Stimulated activated CD4-positive, alpha-beta T cell treated with anti-CD3 and anti-CD28 coated beads, Interleukin-2, amount 100 ng/mL, for 4 hours (primary cell): ENCODE measurements at regions not wholly inside any gene's neighbourhood (a gene's known extent, or its start where the extent isn't known, plus 50 kb on each side); places are given as distances from the start of the nearest gene placed in this dataset.
"Not testable (repeated sequence)": the region's sequence is repeated elsewhere in the genome, so short reads cannot be mapped to it uniquely, and the experiment has no call there.

Source experiments
- DNase-seq: peaks from one replicate; pipeline ENCODE4 v3.0.0-alpha.2; 2020; ENCODE audit warnings: low read depth

DNA sequence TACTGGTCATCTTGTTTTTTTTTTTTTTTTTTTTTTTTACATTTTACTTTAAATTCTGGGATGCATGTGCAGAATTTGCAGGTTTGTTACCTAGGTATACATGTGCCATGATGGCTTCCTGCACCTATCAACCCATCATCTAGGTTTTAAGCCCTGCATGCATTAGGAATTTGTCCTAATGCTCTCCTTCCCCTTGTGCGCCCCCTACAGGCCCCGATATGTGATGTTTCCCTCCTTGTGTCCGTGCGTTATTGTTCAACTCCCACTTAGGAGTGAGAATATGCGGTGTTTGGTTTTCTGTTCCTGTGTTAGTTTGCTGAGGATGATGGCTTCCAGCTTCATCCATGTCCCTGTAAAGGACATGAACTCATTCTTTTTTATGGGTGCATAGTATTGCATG lies 249.6 kb upstream of the SLC16A7 start:
- not testable (repeated sequence) for DNase-seq

DNA sequence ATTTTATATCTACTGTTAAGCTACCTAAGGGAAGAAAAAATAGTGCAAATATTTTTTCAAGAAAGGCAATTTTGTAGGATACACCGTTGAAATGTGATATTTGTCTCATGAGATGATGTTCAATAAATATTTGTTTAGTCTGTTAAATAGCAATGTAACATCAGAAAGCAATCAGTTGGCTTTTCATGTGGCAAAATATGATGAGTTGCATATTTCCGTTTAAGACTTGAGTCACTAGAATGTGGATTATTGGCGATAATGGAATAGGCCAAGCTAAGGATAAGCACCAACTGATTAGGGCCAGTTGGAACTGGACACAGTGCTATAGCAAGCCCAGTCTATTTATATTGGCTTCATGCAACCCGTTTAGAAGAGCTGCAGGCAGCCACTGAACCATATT lies 250.4 kb upstream of the SLC16A7 start:
- DNase-seq = no peak

DNA sequence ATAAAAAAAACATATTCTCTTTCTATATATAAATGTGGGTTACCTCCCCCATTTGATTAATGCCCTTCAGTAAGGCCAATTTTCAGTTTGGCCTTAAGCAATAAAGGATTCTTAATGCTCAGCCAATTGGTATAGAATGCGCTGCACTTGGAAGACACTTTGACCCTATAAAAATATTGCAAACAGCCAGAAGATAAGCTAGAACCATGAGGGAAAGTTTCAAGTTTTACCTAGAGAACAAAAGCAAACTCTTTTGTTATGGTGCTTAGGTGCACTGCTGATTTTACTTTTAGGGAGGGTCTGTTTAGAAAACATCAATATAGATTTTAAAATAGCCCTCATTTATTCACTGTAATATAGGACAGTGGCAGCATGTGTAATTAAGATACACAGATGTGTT lies 251.6 kb upstream of the SLC16A7 start:
- DNase-seq = no peak

DNA sequence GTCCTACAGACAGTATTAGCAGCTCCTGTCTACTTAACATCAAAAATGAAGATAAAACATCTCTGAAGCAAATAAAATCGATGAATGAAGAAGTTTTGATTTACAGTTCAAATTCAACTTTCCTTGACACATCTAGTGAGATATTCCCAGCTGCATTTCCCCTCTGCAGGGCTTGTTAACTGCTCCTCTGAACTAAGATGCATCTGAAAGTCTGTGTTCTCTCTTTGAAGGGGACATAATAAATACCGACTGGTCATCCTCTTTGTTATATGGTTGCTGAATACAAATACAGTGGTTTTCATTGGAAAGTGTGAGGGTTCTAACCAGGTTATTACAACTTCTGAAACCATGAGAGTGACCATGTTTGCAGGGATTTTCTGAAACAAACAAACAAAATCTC lies 266.4 kb upstream of the SLC16A7 start:
- no peak for DNase-seq

DNA sequence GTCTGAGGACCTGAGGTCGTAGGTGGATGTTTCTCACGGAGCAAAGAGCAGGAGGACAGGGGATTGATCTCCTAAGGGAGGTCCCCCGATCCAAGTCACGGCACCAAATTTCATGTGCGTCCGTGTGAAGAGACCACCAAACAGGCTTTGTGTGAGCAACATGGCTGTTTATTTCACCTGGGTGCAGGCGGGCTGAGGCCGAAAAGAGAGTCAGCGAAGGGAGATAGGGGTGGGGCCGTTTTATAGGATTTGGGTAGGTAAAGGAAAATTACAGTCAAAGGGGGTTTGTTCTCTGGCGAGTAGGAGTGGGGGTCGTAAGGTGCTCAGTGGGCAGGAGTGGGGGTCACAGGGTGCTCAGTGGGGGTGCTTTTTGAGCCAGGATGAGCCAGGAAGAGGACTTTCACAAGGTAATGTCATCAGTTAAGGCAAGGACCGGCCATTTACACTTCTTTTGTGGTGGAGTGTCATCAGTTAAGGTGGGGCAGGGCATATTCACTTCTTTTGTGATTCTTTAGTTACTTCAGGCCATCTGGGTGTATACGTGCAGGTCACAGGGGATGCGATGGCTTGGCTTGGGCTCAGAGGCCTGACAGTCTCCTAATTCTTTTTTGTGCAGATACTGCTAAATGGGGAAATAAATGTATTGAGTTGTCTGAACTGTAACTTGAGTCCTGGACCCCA lies 267.3 kb upstream of the SLC16A7 start:
- not testable (repeated sequence) for DNase-seq

DNA sequence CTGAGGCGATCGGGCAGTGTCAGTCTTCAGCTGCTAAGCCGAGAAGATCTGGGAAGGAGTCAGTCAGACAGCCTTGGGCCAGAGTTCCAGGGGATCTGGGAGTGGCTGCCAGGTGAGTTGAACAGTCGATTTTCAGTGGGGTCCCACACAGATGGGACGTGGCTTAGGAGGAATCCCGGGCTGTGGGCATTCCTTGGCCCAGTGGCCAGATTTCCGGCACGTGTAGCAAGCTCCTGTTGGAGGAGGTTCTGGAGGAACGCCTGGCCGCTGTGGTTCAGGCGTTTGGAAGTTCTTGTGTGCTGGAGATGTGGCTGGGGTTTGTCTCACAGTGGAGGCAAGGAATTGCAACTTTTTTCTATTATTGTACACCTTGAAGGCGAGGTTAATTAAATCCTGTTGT lies 269.4 kb upstream of the SLC16A7 start:
- not testable (repeated sequence) for DNase-seq

DNA sequence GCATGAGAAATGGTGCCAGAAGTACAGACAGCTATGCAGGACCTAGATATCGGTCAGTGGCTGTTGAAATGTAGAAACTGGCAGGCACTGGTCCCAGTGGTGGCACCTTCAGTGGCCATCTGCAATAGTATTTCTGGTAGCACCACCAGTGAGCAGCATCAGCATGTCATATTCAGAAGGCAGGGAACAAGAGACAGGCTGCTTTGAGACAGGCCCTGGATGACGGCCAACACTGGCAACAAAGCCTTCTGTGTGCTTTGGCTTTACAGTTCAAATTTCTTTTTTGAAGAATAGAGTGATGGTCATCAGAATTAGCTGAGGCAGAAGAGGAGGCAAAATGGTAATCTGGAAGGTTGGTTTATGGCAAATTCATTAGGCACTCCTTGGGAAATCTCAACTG lies 273.4 kb upstream of the SLC16A7 start:
- DNase-seq = no peak

DNA sequence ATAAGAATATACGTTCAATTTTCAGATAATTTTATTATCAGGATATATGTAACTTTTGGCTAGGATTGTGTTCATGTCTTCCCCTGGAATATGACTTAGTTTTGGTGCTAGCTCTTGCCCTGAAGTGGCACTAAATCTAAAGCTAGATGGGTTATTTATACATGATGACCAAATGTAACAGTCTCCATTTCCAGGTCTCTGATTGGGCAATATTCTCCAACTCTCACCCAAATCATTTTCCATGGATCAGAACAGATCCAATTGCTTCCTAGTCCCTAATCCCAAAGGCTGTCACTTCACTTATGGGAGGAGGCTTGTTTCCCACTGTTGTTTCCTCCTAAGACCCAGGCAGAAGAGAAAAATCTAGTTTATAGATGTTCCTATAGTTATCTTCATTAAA lies 274.6 kb upstream of the SLC16A7 start:
- no peak for DNase-seq

DNA sequence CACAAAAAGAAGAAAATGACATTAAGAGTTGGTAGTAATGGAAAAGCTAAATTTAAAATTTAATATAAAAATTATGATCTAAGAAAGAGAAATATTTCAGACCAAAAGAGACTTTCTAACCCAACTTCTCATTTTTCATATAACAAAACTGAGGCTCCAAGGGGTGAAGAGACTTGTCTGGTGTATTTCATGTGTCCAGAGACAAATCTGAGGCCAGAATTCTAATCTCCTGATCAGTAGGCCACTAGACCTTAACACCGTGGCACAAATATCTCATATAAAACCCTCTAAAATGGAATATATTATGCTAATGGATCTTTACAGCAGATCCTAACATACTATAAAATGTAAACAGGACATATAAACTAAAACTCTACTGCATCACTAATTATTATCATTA lies 275.7 kb upstream of the SLC16A7 start:
- DNase-seq = no peak

DNA sequence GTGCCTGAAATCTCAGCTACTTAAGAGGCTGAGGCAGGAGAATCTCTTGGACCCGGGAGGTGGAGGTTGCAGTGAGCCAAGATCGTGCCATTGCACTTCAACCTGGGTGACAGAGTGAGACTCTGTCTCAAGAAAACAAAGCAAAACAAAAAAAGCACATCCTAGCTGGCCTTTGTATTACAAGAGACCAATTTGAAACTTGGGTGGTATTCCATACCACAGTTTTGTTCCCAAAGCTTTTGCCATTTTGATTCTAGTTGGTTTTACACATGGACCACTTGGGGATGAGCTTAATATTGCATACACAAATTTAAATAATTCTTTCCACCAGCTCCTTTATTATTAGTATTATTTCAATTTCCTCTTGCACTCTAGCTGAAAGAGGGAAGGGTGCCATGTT lies 276.9 kb upstream of the SLC16A7 start:
- DNase-seq = no peak

DNA sequence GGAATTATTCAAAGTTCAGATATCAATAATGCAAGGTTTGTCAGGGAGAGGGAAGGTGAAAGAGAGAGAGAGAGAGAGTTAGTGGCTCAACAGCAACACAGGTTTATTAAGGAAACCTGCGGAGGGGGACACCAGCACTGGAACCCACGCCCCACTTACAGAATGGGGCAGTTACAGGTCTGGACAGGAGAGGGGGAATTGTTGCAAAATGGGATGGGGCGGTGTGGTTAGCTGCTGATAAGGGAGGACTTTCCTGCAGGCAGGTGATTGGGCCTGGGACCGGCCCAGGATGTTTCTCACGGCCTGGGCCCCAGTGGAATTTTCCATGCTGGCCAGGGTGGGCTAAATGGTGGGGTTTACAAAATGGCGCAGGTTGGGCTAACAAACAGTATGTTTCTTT lies 278.2 kb upstream of the SLC16A7 start:
- DNase-seq = no peak

DNA sequence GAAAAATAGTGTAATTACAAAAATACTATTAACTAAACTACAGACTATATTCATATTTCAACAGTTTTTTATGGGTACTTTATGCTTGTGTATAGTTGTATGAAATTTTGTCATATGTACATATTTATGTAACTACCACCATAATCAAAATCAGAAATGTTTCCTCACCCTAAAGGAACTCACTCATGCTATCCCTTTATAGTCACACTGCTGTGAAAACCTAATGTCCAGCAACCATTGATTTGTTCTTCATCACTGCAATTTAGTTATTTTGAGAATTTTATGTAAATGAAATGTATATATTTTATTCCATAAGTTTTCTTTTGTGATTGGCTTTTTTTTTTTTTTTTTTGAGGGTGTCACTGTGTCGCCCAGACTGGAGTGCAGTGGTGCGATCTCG lies 278.9 kb upstream of the SLC16A7 start:
- no peak for DNase-seq

DNA sequence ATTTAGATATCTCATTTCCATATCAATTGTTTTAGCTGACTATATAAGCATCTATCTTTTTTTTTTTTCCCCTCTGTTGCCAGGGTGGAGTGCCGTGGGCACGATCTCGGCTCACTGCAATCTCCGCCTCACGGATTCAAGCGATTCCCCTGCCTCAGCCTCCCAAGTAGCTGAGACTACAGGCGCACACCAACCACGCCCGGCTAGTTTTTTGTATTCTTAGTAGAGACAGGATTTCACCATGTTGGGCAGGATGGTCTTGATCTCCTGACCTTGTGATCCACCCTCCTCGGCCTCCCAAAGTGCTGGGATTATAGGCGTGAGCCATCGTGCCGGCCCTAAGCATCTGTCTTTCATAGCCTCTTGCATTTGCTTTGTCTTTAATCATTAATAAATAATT lies 279.5 kb upstream of the SLC16A7 start:
- not testable (repeated sequence) for DNase-seq

DNA sequence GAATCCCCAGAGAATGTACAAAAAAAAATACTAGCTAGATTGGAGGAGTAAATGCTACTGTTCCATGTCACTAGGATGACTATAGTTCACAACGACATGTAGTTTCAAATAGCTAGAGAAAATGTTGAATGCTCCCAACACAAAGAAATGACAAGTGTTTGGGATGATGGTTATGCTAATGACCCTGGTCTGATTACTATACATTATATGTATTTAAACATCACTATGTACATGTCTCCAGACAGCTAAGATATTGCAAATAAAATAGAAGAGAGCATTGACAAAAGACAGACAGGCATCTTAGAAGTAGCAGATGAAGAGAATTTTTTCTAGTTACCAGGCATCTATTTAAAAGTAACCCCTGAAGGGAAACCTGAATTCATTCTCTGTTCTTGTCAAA lies 281.6 kb upstream of the SLC16A7 start:
- no peak for DNase-seq

DNA sequence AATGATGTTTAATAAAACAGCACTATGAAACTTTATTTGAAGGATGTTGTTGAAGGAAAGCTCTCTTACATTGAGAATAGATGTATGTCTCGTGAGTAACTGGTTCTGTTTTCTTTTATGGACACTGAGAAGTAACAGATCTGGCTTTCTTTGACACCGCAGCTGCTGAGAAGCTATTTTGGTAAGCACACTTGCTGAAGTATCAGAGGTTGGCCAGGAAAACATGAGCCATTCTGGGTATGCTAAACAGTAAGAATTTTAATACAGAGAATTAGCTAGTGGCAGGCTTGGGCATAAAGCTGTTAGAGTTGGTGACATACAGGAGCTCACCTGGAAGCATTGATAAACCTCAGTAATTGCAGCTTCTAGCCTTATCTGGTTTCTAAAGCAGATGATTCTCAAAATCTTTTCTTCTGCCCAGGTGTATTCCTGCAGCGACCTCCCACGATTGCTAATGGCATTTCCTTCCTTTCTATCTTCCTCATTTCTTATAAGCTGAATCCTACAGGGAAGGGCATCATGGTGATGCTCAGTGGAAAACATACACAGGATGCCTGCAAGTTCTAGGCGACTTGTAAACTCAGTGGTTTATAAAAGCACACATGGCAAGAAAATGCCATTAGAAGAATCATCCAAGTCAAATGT lies 291.6 kb upstream of the SLC16A7 start:
- no peak for DNase-seq

DNA sequence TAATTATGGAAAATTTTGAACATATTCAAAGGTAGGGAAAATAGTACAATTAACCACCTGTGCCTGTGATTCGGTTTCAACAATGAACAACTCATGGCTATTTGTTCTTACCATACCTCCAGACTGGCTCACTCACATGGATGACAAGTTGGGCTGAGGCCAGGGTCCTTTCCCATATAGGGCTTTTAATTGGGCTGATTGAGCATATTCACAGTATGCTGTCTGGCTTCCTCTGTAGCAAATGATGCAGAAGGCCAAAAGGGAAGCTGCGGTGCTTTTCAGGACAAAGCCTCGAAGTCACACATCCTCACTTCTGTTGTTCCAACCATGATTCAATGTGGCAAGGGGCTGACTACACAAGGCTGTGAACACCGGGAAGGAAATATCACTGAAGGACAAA lies 297.5 kb upstream of the SLC16A7 start:
- no peak for DNase-seq

DNA sequence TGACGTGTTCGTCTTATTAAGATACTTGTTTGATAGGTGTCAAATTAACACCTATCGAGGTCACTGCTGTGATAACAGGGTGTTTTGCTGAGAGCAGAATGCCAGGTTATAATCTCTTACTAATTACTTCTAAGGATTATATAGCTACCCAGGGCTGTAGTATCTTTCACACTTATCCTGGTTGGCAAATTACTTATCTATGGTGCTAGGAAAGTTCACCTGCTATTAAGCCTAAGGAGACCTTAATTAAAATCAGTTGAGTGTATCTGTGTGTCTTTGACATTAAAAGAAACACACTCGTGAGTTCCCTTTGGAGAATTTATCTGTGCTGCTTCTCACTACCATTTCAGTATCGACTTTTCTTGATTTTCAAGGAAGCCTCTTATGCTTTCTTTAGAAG lies 301.6 kb upstream of the SLC16A7 start:
- DNase-seq = no peak

DNA sequence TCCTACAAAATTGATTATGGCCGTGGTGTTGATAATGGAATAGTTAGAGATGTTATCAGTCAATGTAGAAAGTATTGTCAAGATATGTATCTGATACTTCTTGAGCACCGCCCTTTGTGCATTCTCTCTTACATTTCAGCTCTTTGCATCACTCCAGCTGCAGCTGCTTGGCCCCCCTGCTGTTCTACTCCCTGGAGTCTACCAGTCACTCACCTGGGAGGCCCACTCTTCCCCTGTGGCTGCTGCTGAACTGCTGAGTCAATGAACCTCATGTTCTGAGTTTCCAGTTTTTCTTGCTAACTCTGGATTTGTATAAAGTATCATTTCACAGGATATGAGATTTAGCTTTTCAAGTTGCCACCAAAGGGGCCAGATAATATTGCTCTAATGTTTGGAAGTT lies 312.8 kb upstream of the SLC16A7 start:
- no peak for DNase-seq

DNA sequence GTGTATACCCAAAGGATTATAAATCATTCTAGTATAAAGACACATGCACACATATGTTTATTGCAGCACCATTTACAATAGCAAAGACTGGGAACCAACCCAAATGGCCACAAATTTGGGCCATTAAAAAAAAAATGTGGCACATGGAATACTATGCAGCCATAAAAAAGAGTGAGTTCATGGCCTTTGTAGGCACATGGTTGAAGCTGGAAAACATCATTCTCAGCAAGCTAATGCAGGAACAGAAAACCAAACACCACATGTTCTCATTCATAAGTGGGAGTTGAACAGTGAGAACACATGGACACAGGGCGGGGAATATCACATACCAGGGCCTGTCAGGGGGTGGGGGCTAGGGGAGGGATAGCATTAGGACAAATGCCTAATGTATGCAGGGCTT lies 322.3 kb upstream of the SLC16A7 start:
- DNase-seq = not testable (repeated sequence)

DNA sequence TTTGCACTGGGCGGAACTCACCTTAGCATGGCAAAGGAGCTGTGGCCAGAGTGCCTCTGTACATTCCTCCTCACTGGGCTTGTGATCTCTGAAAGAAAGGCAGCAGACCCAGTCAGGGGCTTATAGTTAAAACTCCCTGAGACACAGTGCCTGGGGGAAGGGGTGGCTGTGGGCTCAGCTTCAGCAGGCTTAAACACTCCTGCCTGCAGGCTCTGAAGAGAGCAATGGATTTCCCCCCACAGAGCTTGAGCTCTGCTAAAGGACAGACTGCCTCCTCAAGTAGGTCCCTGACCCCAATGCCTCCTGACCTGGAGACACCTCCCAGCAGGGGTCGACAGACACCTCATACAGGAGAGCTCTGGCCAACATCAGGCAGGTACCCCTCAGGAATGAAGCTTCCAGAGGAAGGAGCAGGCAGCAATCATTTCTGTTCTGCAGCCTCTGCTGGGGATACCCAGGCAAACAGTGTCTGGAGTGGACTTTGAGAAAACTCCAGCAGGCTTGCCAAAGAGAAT lies 327.5 kb upstream of the SLC16A7 start:
- no peak for DNase-seq

DNA sequence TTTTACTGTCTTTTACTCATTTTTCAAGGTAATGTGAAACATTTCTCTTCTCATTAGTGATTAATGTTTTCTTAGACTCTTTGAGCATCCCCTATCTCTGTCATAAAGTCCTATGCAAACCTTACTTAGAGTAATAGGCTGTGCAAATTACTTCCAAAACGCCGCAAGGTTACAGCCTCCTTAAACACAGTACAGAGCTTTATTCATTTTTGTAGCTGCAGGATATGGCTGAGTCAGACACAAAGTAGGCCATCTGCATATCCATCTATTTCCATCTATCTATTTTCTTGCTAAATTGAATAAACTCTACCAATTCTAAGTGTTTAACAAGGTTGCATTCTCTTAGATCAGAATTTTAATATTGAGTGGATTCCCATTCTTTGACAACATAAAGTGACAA lies 335.6 kb upstream of the SLC16A7 start:
- no peak for DNase-seq

DNA sequence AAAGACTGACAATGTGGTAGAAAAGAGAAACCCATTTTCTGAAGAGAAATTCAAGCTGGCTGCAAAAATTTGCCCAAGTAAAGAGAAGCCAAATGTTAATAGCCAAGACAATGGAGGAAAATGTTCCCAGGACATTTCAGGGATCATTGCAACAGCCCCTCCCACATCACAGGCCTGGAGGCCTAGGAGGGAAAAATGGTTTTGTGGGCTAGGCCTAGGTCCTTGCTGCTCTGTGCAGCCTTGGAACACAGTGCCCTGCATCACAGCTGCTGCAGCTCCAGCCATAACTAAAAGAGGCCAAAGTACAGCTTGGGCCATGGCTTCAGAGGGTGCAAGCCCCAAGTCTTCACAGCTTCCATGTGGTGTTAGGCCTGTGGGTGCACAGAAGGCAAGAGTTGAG lies 332.4 kb upstream of the LRIG3 start:
- DNase-seq = no peak

DNA sequence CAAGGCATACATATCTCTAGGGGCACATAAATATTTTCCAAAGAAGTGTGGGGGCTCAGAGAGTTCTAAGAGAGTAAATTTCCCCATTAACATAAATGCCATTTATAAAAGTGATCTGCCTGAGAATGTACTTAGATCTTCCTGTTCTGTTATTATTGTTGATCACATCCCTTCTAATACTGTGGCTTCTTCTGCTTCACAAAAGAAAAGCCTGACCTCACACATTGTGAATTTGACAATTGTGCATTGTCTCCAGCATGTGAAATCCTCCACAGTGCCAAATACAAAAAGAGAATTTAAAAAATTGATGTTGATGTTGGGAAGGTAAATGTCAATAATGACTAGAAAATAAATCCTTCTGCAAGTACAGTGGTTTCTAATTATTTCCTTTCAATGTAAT lies 330.5 kb upstream of the LRIG3 start:
- no peak for DNase-seq

DNA sequence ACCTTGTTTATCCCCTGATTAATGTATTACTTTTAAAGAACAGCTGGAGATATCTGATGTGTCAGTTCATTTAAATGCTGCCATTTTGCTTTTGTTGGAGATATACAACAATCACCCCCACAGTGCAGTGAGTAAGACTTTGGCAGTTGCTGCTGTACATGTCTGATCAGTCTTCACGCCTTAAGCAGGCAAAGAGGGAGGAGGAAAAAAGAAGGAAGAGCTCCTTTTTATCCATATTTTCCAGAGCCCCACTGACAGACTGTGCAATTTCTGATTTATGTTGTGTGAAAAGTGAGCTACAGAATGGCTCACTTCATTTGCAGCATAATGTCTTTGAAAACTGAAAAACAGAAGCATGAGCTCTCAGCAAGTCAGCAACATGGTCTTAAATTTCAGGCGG lies 319.7 kb upstream of the LRIG3 start:
- DNase-seq = no peak
